HepG2 (cell line): ENCODE measurements at regions not wholly inside any gene's neighbourhood (a gene's known extent, or its start where the extent isn't known, plus 50 kb on each side); places are given as distances from the start of the nearest gene placed in this dataset.
"Not testable (repeated sequence)": the region's sequence is repeated elsewhere in the genome, so short reads cannot be mapped to it uniquely, and the experiment has no call there.

Experiments
- ATAC-seq: fragments of 200-7000 bp; cut with Tn5 transposase; 3 replicates; pipeline ENCODE4 v1.9.1; 2020; ENCODE audit warnings: mild to moderate bottlenecking, moderate library complexity
- BruUV-seq: library from RNA; stranded (reverse); fragments of 400-500 nt; replicated peaks from 2 replicates; lab custom pipeline; 2021; lab: Mats Ljungman, UMichigan
- CTCF ChIA-PET: fragments of 300-600 bp; formaldehyde crosslinking; extraction: SDS; loops from one replicate; lab custom pipeline; 2021; ENCODE audit warnings: low total read pairs, inconsistent platforms, low intra/inter-chr PET ratio; lab: Yijun Ruan, JAX
- POLR2A ChIA-PET: fragments of 350-600 bp; sonication (Branson Sonifier 250); formaldehyde crosslinking; loops from one replicate; lab custom pipeline; 2020; ENCODE audit warnings: antibody characterized with exemption, inconsistent platforms; lab: Yijun Ruan, JAX
- DNase-seq: peaks from one replicate; pipeline ENCODE4 v3.0.0-alpha.2; 2015; ENCODE audit warnings: low spot score
- FAIRE-seq: peaks from 3 replicates; lab custom pipeline; 2011; peaks lifted over from hg19 to GRCh38; lab: Jason Lieb, UNC
- H2AFZ ChIP-seq: one replicate; pipeline ENCODE4 v1.6.1; 2011; ENCODE audit warnings: low read length, inconsistent platforms
- H3K27ac ChIP-seq: fragments of 300-600 bp; 3 replicates; pipeline ENCODE4 v1.8.0; 2011; ENCODE audit warnings: mixed run types, mild to moderate bottlenecking, mixed read lengths, low read length, inconsistent platforms; ENCODE audit not compliant: insufficient read depth; ENCODE audit errors: extremely low read length
- H3K27me3 ChIP-seq, 2 experiments: fragments of 200-600 bp in 1 of 2; 2 replicates in 1 of 2; 3 replicates in 1 of 2; pipeline versions ENCODE4 v1.6.0 to v1.8.0; 2011; ENCODE audit warnings: low read length in 2 of 2, mild to moderate bottlenecking in 2 of 2, moderate library complexity in 2 of 2, inconsistent platforms in 1 of 2; ENCODE audit not compliant: insufficient read depth in 2 of 2, control insufficient read depth in 1 of 2
- H3K36me3 ChIP-seq, 2 experiments: fragments of 200-600 bp in 1 of 2; replicated peaks in 1 of 2; 2 replicates in 1 of 2; 3 replicates in 1 of 2; pipeline versions ENCODE4 v1.5.1 to v1.8.0; 2011; ENCODE audit warnings: low read length in 2 of 2, inconsistent platforms in 1 of 2; ENCODE audit not compliant: insufficient read depth in 2 of 2, control insufficient read depth in 1 of 2
- H3K4me1 ChIP-seq: 2 replicates; pipeline ENCODE4 v1.5.1; 2012; ENCODE audit warnings: low read length, inconsistent platforms; ENCODE audit not compliant: insufficient read depth
- H3K4me2 ChIP-seq: 2 replicates; pipeline ENCODE4 v1.6.0; 2011; ENCODE audit warnings: low read depth, low read length, inconsistent platforms
- H3K4me3 ChIP-seq, 3 experiments: fragments of 200-600 bp in 1 of 3; sonication (generic), shearing (Covaris generic) in 1 of 3; replicated peaks in 1 of 3; 2 replicates each; pipeline ENCODE4 v1.5.1; 2011 to 2016; ENCODE audit warnings: low read length in 3 of 3, inconsistent platforms in 2 of 3, low read depth in 2 of 3, mild to moderate bottlenecking in 2 of 3, control low read depth in 1 of 3, mixed read lengths in 1 of 3; ENCODE audit not compliant: insufficient read depth in 1 of 3
- H3K79me2 ChIP-seq: one replicate; pipeline ENCODE4 v1.6.1; 2011; ENCODE audit warnings: low read length, inconsistent platforms; ENCODE audit not compliant: insufficient read depth
- H3K9ac ChIP-seq: 2 replicates; pipeline ENCODE4 v1.6.0; 2011; ENCODE audit warnings: mild to moderate bottlenecking, low read depth, low read length, inconsistent platforms; ENCODE audit not compliant: insufficient read depth
- H3K9me3 ChIP-seq: 2 replicates; pipeline ENCODE4 v1.5.1; 2012; ENCODE audit warnings: mild to moderate bottlenecking, low read length
- H4K20me1 ChIP-seq: 2 replicates; pipeline ENCODE4 v1.6.0; 2011; ENCODE audit warnings: inconsistent platforms, mild to moderate bottlenecking, low read length, moderate library complexity; ENCODE audit not compliant: insufficient read depth
- whole genome bisulfite sequencing: methylation state at CpG from one replicate; pipeline ENCODE4 v1.1.6; 2017; ENCODE audit warnings: low lambda C conversion rate; 5-methylcytosine and 5-hydroxymethylcytosine counted together
- in situ Hi-C: cut with HindIII; loops from 2 replicates; pipeline ENCODE4 v1.10.0; 2017; ENCODE audit warnings: low pct_unique_long_range_greater_than_20kb; ENCODE audit not compliant: extremely low pct_ligation_motif_present
- intact Hi-C: fragments of 100-400 bp; cut with micrococcal nuclease; formaldehyde crosslinking; loops from one replicate; pipeline ENCODE4 v1.10.0; 2022; ENCODE audit not compliant: unreplicated experiment
- small RNA-seq, 3 experiments: library from RNA; depleted of rRNA; stranded (forward); fragments of <200 nt; gene quantifications; one replicate each; pipeline ENCODE3, GENCODE V24; 2012; ENCODE audit warnings: low read depth in 2 of 3, low replicate concordance in 1 of 3; ENCODE audit not compliant: insufficient read length in 3 of 3, insufficient read depth in 2 of 3

- FAIRE-seq, result not testable (repeated sequence)
Measured at GRCh38 chr1:146278758-146279157, 49.9 kb upstream of the NOTCH2NLA start.

More at GRCh38 chr1:146278758-146279157, 49.9 kb upstream of the NOTCH2NLA start:
- H3K4me3 ChIP-seq, H3K27ac ChIP-seq, H3K9me3 ChIP-seq, BruUV-seq, POLR2A ChIA-PET, intact Hi-C loops, H3K79me2 ChIP-seq, H3K9ac ChIP-seq, H3K4me1 ChIP-seq, H3K36me3 ChIP-seq, H2AFZ ChIP-seq, H3K4me2 ChIP-seq, DNase-seq, H3K27me3 ChIP-seq, ATAC-seq, CTCF ChIA-PET, in situ Hi-C loops, H4K20me1 ChIP-seq: not testable (repeated sequence)
- WGBS, result no CpG with 5 or more reads among the region's 2 CpGs

Small RNAs in the stretch of these regions (small RNA-seq; reads per million reads assigned to genes)
- gene RF00003 (1.4 to 49.3 (median 21.5) reads per million in 3 experiments), gene RF00619 (0 to 5.8 (median 0.33) reads per million in 3 experiments), gene RNA5SP536 (0 reads per million in 3 experiments), gene RNU6-1071P (0 reads per million in 3 experiments)
